WI38 (cell line): ENCODE measurements at regions not wholly inside any gene's neighbourhood (a gene's known extent, or its start where the extent isn't known, plus 50 kb on each side); places are given as distances from the start of the nearest gene placed in this dataset.

ENCODE experiments used
- H3K4me3 ChIP-seq: 2 replicates; pipeline ENCODE4 v1.5.1; 2011; ENCODE audit warnings: low read depth, mild to moderate bottlenecking, control low read depth, low read length
- CTCF ChIP-seq: IDR thresholded peaks from 2 replicates; pipeline ENCODE4 v1.5.1; 2012; ENCODE audit warnings: low read depth, mild to moderate bottlenecking, control low read depth, low read length

DNA sequence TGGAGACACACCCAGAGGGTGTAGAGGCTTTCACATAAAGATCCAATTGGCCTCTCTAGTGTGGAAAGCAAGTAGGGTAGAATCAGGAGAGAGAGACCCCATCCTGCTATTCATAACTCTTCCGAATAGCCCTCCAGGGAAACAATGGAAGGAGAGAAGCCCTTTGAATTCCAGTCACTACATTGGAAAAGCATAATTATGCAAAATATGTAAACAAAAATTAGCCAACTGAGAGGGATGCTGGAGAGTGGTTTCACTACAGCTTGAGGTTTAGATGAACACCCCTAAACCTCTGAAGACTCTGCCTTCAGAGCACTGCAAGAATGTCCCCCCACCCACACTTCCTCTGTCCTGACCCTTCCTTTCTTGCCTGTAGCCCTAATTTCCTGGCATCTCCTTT lies 197.3 kb upstream of the ANKRD55 start:
- H3K4me3 ChIP-seq, result no peak overlapping the region
- no peak for TF ChIP-seq CTCF

GRCh38 chr5:56429110-56429561 lies 196.0 kb upstream of the ANKRD55 start:
- no peak overlapping the region for H3K4me3 ChIP-seq
- no peak for TF ChIP-seq CTCF

GRCh38 chr5:56426693-56427092 lies 193.6 kb upstream of the ANKRD55 start:
- no peak for TF ChIP-seq CTCF

GRCh38 chr5:56422076-56422762 lies 189.1 kb upstream of the ANKRD55 start:
- H3K4me3 ChIP-seq, result no peak overlapping the region
- TF ChIP-seq CTCF, result no peak

More at GRCh38 chr5:56426693-56427092, 193.6 kb upstream of the ANKRD55 start:
- H3K4me3 ChIP-seq, result no peak overlapping the region

DNA sequence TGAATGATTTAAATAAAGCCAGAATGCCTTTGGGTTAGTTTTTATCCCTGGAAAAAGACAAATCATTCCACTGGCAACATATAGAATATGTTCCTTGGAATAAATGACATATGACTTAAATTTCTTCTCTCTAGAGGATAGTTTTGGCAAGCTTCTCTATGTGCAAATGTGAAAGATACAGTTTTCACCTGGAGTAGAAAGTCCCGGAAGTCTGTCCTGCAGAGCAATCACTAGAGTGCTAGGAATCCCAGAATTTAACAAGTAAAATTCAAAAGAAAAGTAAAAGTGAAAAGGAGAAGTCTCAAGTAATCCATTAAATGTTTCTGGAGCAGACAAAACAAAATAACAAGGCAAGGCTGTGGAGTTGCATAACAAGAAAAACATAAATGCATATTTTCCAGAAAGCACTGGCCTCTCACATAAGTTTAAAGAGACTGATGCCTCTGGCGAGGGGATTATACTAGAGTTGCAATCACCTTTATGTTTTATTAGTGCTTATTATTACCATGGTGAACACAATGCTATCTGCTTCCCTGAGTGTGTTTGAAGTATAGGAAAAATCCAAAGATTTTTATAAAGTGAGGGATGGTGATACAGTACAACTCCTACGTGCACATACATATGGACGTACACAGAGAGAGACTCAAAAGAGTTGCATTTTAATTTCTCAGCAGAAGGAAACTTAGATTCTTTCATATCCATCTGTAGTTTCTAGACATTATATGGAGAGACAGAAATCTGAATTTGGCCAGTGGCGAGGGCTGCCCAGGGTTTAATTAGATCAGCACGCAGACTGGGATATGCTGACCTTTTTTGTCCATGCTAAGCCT lies 188.3 kb upstream of the ANKRD55 start:
- no peak for TF ChIP-seq CTCF

GRCh38 chr5:56420323-56420722 lies 187.2 kb upstream of the ANKRD55 start:
- TF ChIP-seq CTCF, result no peak
- no peak overlapping the region for H3K4me3 ChIP-seq

More for the DNA sequence above, 188.3 kb upstream of the ANKRD55 start:
- H3K4me3 ChIP-seq, result no peak overlapping the region

GRCh38 chr5:56419667-56420066 lies 186.5 kb upstream of the ANKRD55 start:
- H3K4me3 ChIP-seq, result no peak overlapping the region
- TF ChIP-seq CTCF, result no peak
